NB4 (cell line): ENCODE measurements at regions not wholly inside any gene's neighbourhood (a gene's known extent, or its start where the extent isn't known, plus 50 kb on each side); places are given as distances from the start of the nearest gene placed in this dataset.

Experiments
- CTCF ChIP-seq: IDR thresholded peaks from one replicate; pipeline ENCODE4 v1.5.1; 2012; ENCODE audit warnings: low read depth, low read length
- POLR2A ChIP-seq: IDR thresholded peaks from 2 replicates; pipeline ENCODE4 v1.6.1; 2011; ENCODE audit warnings: mild to moderate bottlenecking; ENCODE audit not compliant: insufficient read length; ENCODE audit errors: extremely low read depth

GRCh38 chr16:80171746-80172145 lies 369.0 kb upstream of the DYNLRB2 start:
- TF ChIP-seq CTCF, result no peak
- TF ChIP-seq POLR2A, result no peak
